SIG-M5 treated with dmso at 0.1 percent for 504 hours (cell line): ENCODE measurements at regions not wholly inside any gene's neighbourhood (a gene's known extent, or its start where the extent isn't known, plus 50 kb on each side); places are given as distances from the start of the nearest gene placed in this dataset.
"Not testable (repeated sequence)": the region's sequence is repeated elsewhere in the genome, so short reads cannot be mapped to it uniquely, and the experiment has no call there.

Experiments used
- DNase-seq: peaks from one replicate; lab custom pipeline; 2025; ENCODE audit not compliant: unreplicated experiment; lab: John Stamatoyannopoulos, UW

DNA sequence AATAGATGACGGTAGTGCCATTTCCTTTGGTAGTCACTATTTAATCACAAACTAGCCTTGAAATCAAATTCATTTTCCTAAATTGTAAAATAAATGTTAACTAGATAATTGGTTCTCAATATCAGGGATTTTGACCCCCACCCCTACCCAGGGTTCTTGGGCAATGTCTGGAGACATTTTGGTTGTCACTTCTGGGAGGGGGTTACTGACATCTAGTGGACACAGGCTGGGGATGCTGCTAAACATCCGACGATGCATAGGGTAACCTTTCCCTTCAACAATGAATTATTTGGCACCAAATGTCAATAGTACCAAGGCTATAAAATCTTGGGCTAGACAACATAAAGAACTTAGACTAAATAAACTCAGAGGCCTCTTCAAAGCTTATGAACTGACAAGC, 285.8 kb upstream of the TRPC5 start:
- no peak for DNase-seq

- no peak for DNase-seq
Measured at GRCh38 chrX:112367065-112367464, 284.5 kb upstream of the TRPC5 start.

- DNase-seq, result no peak
Measured at GRCh38 chrX:112359906-112360305, 277.3 kb upstream of the TRPC5 start.

DNA sequence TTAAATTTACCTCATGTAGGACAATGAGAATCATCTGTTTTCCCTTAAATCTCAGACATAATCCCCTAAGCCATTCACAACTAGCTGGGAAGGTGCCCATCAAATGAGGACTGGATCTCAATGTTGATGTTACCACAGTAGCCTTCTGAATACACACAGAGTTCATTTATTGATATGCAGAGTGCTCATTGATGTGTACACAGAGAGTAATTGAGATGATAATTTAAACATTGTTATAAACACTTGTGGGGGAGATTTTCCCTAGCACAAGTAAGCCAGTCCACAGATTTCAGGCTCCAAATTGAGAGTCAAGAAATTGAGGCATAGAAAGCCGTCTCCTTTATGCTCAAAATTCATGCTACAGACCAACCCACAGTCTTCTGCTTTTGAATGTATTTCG, 273.4 kb upstream of the TRPC5 start:
- DNase-seq, result no peak

- DNase-seq, result no peak
Measured at GRCh38 chrX:112341598-112341997, 259.0 kb upstream of the TRPC5 start.

- no peak for DNase-seq
Measured at GRCh38 chrX:112313201-112313600, 230.6 kb upstream of the TRPC5 start.

GRCh38 chrX:112306027-112306426, 223.5 kb upstream of the TRPC5 start:
- no peak for DNase-seq

DNA sequence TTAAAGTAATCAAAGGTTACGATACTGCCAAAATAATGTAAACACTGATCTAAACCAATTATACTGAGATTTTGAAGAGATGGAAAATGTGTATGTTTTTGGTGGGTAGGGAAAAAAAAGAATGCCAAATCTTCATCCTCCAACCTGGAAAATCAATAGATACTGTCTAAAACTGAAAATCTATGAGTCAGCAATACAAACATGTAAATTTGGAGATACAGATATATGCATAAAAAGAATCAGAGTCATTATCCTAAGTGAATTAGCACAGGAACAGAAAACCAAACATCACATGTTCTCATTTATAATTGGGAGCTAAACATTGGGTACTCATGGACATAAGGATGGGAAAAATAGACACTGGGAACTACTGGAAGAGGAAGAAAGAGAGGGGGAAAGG, 197.4 kb upstream of the TRPC5 start:
- DNase-seq, result no peak

- no peak for DNase-seq
Measured at GRCh38 chrX:112270991-112271390, 188.4 kb upstream of the TRPC5 start.

DNA sequence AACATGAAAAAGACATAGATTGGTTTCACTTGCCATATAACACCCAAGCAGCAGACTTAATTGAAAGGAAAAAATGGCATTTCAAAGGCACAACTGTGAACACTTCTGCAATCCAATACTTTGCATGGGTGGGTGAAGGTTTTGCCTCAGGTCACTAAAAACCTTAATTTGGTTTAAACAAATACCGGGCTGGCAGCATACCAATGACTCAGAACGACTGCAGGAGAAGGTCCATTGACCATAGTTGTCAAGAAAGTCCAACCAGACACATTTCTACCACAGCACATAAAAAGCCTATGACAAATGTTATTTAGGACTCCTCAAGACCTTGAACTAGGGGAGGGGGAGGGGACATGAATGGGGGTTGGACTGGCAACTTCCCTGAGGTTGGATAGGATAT, 183.6 kb upstream of the TRPC5 start:
- no peak for DNase-seq

DNA sequence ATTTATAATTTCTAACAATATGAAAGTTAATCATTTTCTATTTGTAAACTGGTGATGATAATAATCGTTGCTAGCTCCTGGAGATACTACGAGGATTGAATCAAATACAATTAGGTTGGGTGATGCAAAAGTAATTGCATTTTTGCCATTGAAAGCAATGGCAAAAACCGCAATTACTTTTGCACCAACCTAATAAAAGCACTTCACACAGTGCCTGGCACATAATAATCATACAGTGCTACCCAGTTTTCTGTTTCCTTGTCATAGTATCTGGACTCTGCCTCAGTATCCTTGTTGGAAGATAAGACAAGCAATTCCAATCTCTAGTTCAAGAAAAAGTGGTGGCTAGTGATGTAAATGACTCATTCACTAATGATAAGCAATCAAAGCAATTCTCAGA, 176.8 kb upstream of the TRPC5 start:
- no peak for DNase-seq

- DNase-seq, result no peak
Measured at GRCh38 chrX:112254896-112255295, 172.3 kb upstream of the TRPC5 start.

DNA sequence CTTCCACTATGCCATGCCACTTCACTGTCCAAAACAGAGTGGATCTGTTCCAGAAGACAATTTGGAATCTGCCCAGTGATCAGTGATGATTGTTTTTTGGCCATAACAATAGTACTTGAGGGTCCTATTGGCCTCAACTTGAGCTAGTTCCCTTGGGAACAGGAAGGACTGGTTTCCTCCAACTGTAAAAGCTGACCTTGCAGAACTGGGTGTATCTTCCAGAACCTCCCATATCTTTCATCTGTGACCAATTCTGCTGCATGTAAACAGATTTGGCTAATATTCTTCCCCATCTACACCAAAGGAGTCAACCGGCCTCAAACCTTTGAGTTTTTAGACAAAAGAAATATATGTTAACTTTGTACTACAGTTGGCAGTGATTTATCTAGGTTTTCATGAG, 165.1 kb upstream of the TRPC5 start:
- no peak for DNase-seq

DNA sequence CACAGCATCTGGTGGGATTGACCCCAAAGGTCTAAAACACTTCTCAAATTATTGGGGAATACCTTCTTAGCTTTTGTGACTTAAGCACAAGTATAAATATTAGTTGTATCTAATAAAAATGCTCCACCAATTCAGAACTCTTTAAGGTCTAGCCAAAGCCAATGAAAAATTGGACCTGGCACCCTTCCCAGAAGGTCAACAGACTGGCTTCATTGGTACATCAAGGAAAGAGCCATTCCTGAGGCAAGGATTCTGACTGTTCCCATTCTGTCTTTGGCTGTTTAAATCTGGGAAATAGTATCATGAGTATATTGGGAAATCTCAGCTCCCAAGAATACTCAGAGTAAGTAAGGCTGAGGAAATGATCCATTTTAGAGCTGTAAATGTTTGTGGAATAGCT, 153.0 kb upstream of the TRPC5 start:
- DNase-seq, result no peak

DNA sequence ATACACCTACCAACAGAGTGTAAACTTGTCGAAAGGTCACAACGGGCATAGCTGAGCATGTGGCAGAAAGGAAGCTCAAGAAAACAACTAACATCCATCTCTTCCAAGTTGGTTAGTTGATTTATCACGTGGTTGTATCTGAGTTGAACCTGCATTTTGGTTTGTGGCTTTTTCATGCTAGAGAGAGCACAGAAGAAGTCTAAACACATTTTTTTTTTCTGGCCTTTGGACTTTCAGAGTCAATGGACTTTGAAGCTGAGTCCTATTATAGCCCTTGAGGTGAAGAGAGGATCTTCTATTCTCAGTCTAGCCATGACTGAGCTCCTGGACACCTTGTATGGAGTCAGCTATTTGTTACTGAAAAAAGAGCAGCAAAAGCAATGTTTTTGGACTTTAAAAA, 150.6 kb upstream of the TRPC5 start:
- no peak for DNase-seq

- DNase-seq, result not testable (repeated sequence)
Measured at GRCh38 chrX:112226795-112227194, 144.2 kb upstream of the TRPC5 start.

GRCh38 chrX:112223391-112223790, 140.8 kb upstream of the TRPC5 start:
- no peak for DNase-seq

DNA sequence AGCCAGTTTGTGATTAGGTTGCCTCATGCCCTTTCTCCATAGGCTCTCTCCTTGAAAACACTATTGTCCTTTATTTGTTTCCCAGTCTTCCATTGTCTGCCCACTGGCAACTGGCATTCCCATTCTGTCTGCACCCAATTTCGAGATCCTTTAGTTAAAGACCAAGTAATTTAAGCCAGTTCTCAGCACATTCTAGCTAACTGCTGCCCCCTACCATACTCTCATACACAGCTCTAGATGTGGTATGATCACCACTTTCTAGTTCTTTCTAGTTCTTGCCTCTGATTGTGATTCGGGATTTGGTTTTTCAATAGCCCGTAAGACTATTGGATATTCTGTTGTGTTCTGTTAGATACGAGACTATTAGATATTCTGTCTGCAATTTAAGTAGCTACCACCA, 135.8 kb upstream of the TRPC5 start:
- DNase-seq, result no peak

GRCh38 chrX:112211459-112211858, 128.9 kb upstream of the TRPC5 start:
- no peak for DNase-seq

DNA sequence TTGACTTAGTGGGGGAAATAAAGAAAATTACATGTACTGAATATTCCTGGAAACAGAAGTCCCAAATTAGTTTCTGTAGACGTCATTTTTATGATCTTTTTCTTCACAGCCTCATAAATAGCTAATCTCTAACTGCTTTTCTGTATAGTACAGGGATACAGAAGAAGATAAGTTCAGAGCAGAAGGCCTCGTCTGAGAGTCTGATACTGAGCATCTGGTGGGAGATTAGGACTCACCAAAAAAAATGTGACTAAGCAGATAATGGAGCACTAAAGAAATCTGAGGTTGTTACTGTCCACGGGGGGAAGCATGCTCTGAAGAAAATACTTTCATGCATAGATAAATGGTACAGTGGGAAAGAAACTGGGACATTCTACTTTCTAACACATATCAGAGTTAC, 115.3 kb upstream of the TRPC5 start:
- no peak for DNase-seq

GRCh38 chrX:112190646-112191045, 108.1 kb upstream of the TRPC5 start:
- DNase-seq, result no peak

DNA sequence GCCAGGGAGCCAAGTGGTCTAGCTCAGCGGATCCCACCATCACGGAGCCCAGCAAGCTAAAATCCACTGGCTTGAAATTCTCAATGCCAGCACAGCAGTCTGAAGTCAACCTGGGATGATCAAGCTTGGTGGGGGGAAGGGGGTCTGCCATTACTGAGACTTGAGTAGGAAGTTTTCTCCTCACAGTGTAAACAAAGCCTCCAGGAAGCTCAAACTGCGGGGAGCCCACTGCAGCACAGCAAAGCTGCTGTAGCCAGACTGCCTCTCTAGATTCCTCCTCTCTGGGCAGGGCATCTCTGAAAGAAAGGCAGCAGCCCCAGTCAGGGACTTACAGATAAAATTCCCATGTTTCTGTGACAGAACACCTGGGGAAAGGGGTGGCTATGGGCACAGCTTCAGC, 98.8 kb upstream of the TRPC5 start:
- DNase-seq, result not testable (repeated sequence)

DNA sequence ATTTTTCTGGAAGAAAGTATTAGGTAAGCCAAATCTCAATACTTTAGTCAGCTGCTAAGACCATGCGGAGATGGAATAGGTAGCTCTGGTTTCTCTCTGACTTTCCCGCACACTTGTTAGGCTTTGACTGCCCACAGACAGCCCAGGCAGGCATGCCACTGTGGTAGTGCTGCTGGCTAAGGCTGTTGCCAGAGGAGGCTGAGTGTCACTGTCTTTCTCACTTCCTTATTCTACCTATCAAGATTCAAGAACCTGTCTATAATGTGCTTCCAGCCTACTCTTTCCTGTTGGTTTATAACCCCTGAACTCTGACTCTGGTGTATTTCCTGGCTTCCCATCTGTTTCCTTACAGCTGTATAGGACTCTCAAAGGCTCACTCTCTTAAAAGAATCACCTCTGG, 81.8 kb upstream of the TRPC5 start:
- DNase-seq, result no peak

- DNase-seq, result no peak
Measured at GRCh38 chrX:112163906-112164305, 81.3 kb upstream of the TRPC5 start.
